OCI-LY7 (cell line): ENCODE measurements at regions not wholly inside any gene's neighbourhood (a gene's known extent, or its start where the extent isn't known, plus 50 kb on each side); places are given as distances from the start of the nearest gene placed in this dataset.
"Not testable (repeated sequence)": the region's sequence is repeated elsewhere in the genome, so short reads cannot be mapped to it uniquely, and the experiment has no call there.

Source experiments
- CTCF ChIP-seq: fragments of 200-600 bp; sonication (generic); conservative IDR thresholded peaks from 2 replicates; pipeline ENCODE4 v1.5.1; 2014; ENCODE audit warnings: mild to moderate bottlenecking, antibody characterized with exemption, low read length, moderate library complexity, mixed read lengths
- EZH2phosphoT487 ChIP-seq: fragments of 200-600 bp; sonication (generic); IDR thresholded peaks from 2 replicates; pipeline ENCODE4 v1.6.1; 2018; ENCODE audit warnings: low read depth, borderline replicate concordance, mild to moderate bottlenecking, mixed run types, antibody characterized with exemption, low read length, moderate library complexity, mixed read lengths

DNA sequence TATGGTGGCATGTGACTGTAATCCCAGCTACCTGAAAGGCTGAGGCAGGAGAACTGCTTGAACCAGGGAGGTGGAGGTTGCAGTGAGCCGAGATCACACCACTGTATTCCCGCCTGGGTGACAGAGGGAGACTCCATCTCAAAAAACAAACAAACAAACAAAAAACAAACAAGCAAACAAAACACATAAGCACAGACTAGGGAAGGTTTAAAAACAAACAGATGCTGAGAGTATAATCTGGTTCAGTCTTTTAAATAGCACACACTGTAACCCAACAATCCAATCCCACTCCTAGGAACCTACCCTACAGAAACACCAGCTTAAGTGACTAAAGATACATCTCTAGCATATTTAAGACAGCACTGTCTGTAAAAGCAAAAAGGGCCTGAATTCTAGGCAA is 82.8 kb upstream of the PLEKHM1 start:
- TF ChIP-seq CTCF, EZH2phosphoT487: not testable (repeated sequence)
